ENCODE measurements at regions not wholly inside any gene's neighbourhood (a gene's known extent, or its start where the extent isn't known, plus 50 kb on each side); places are given as distances from the start of the nearest gene placed in this dataset.

- no peak for DNase-seq (ENCODE audit: low spot score)
Observed at GRCh38 chr1:10896673-10897072, 100.2 kb upstream of the CASZ1 start.

GRCh38 chr1:10897321-10897980 is 101.0 kb upstream of the CASZ1 start:
- DNase-seq (ENCODE audit: low spot score), result no peak

GRCh38 chr1:10897981-10898728 is 101.7 kb upstream of the CASZ1 start:
- DNase-seq (ENCODE audit: low spot score), result no peak

- no peak for DNase-seq (ENCODE audit: low spot score)
Observed at GRCh38 chr1:10898921-10899320, 102.5 kb upstream of the CASZ1 start.

GRCh38 chr1:10899490-10900250 is 103.2 kb upstream of the CASZ1 start:
- no peak for DNase-seq (ENCODE audit: low spot score)

- DNase-seq (ENCODE audit: low spot score), result no peak
Observed at GRCh38 chr1:10900251-10900651, 103.8 kb upstream of the CASZ1 start.

GRCh38 chr1:10900691-10901090 is 104.2 kb upstream of the CASZ1 start:
- no peak for DNase-seq (ENCODE audit: low spot score)

- DNase-seq (ENCODE audit: low spot score), result no peak
Observed at GRCh38 chr1:10901091-10901890, 104.8 kb upstream of the CASZ1 start.

GRCh38 chr1:10901891-10902805 is 105.7 kb upstream of the CASZ1 start:
- no peak for DNase-seq (ENCODE audit: low spot score)

GRCh38 chr1:10903421-10903820 is 107.0 kb upstream of the CASZ1 start:
- no peak for DNase-seq (ENCODE audit: low spot score)

GRCh38 chr1:10903821-10904220 is 107.4 kb upstream of the CASZ1 start:
- no peak for DNase-seq (ENCODE audit: low spot score)

- DNase-seq (ENCODE audit: low spot score), result no peak
Observed at GRCh38 chr1:10904396-10905358, 107.8 kb upstream of the TARDBP start.

GRCh38 chr1:10905841-10906655 is 106.4 kb upstream of the TARDBP start:
- no peak for DNase-seq (ENCODE audit: low spot score)

- DNase-seq (ENCODE audit: low spot score), result no peak
Observed at GRCh38 chr1:10906866-10907519, 105.5 kb upstream of the TARDBP start.

- no peak for DNase-seq (ENCODE audit: low spot score)
Observed at GRCh38 chr1:10908266-10908665, 104.2 kb upstream of the TARDBP start.

- no peak for DNase-seq (ENCODE audit: low spot score)
Observed at GRCh38 chr1:10909697-10910680, 102.5 kb upstream of the TARDBP start.
